Uterus (tissue), 2 donors: ENCODE measurements at regions not wholly inside any gene's neighbourhood (a gene's known extent, or its start where the extent isn't known, plus 50 kb on each side); places are given as distances from the start of the nearest gene placed in this dataset.
"Not testable (repeated sequence)": the region's sequence is repeated elsewhere in the genome, so short reads cannot be mapped to it uniquely, and the experiment has no call there.

ENCODE experiments used
- POLR2A ChIP-seq, 2 donors: fragments of 450-650 bp; IDR thresholded peaks; one replicate each; pipeline ENCODE4 v1.6.1; 2016; ENCODE audit warnings: antibody characterized with exemption in 2 of 2, mild to moderate bottlenecking in 1 of 2, moderate library complexity in 1 of 2
- TF ChIP-seq, protein P1 (sequence below), 4 experiments: fragments of 200-600 bp in 2 of 4; fragments of 450-650 bp in 2 of 4; sonication (generic) in 2 of 4; IDR thresholded peaks; one replicate each; pipeline ENCODE4 v1.5.1; 2016 to 2019; ENCODE audit warnings: antibody characterized with exemption in 4 of 4, mild to moderate bottlenecking in 2 of 4, moderate library complexity in 1 of 4

DNA sequence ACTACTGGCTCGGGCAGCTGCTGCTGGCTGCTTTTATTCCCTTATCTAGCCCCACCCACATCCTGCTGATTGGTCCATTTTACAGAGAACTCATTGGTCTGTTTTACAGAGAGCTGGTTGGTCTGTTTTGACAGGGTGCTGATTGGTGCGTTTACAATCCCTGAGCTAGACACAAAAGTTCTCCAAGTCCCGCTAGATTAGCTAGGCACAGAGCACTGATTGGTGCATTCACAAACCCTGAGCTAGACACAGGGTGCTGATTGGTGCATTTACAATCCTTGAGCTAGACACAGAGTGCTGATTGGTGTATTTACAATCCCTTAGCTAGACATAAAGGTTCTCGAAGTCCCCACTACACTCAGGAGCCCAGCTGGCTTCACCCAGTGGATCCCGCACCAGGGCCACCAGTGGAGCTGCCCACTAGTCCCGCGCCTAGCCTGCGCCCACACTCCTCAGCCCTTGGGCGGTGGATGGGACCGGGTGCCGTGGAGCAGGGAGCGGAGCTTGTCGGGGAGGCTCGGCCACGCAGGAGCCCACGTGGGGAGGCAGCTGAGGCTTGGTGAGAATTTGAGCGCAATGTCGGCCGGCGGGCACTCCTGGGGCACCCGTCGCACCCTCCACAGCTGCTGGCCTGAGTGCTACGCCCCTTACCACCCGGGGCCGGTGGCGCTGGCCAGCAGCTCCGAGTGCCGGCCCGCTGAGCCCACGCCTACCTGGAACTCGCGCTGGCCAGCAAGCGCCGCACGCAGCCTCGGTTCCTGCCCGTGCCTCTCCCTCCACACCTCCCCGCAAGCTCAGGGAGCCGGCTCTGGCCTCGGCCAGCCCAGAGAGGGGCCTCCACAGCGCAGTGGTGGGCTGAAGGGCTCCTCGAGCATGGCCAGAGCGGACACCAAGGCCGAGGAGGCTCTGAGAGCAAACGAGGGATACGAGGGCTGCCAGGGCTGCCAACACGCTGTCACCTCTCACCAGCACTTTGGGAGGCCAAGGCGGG, 91.1 kb upstream of the HS3ST2 start:
- TF ChIP-seq POLR2A (IDR thresholded peaks at IDR 0.05) = not testable (repeated sequence)
- TF ChIP-seq, protein P1, sequence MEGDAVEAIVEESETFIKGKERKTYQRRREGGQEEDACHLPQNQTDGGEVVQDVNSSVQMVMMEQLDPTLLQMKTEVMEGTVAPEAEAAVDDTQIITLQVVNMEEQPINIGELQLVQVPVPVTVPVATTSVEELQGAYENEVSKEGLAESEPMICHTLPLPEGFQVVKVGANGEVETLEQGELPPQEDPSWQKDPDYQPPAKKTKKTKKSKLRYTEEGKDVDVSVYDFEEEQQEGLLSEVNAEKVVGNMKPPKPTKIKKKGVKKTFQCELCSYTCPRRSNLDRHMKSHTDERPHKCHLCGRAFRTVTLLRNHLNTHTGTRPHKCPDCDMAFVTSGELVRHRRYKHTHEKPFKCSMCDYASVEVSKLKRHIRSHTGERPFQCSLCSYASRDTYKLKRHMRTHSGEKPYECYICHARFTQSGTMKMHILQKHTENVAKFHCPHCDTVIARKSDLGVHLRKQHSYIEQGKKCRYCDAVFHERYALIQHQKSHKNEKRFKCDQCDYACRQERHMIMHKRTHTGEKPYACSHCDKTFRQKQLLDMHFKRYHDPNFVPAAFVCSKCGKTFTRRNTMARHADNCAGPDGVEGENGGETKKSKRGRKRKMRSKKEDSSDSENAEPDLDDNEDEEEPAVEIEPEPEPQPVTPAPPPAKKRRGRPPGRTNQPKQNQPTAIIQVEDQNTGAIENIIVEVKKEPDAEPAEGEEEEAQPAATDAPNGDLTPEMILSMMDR (IDR thresholded peaks at IDR 0.05) = not testable (repeated sequence)
